GM06990 (cell line): ENCODE measurements at regions not wholly inside any gene's neighbourhood (a gene's known extent, or its start where the extent isn't known, plus 50 kb on each side); places are given as distances from the start of the nearest gene placed in this dataset.

ENCODE experiments used
- DNase-seq: peaks from one replicate; pipeline ENCODE4 v3.0.0-alpha.2; 2011; ENCODE audit not compliant: insufficient read length; ENCODE audit errors: extremely low read depth
- H3K27me3 ChIP-seq: replicated peaks from 2 replicates; pipeline ENCODE4 v1.6.0; 2011; ENCODE audit warnings: low read length; ENCODE audit not compliant: control insufficient read depth, insufficient read depth
- H3K36me3 ChIP-seq: 2 replicates; pipeline ENCODE4 v1.5.1; 2011; ENCODE audit warnings: low read length; ENCODE audit not compliant: control insufficient read depth, insufficient read depth
- H3K4me3 ChIP-seq: replicated peaks from 2 replicates; pipeline ENCODE4 v1.5.1; 2011; ENCODE audit warnings: low read depth, mild to moderate bottlenecking, control low read depth, low read length
- CTCF ChIP-seq: IDR thresholded peaks from 2 replicates; pipeline ENCODE4 v1.5.1; 2011; ENCODE audit warnings: low read length, control low read depth, mild to moderate bottlenecking, inconsistent platforms; ENCODE audit not compliant: insufficient read depth, poor library complexity, severe bottlenecking

GRCh38 chr5:19388391-19388790 is 599.6 kb downstream of the CDH18 start:
- Histone ChIP-seq H3K4me3 (no peak overlapping the region), H3K36me3 (no peaks in the 10 kb centered on the region), H3K27me3 (no peaks in the 10 kb centered on the region)
- TF ChIP-seq CTCF, result no peak
- DNase-seq, result no peak

GRCh38 chr5:19401032-19401431 is 587.0 kb downstream of the CDH18 start:
- Histone ChIP-seq H3K4me3 (no peak overlapping the region), H3K36me3 (no peaks in the 10 kb centered on the region), H3K27me3 (no peaks in the 10 kb centered on the region)
- DNase-seq, result no peak
- no peak for TF ChIP-seq CTCF

- Histone ChIP-seq H3K27me3 (no peaks in the 10 kb centered on the region), H3K4me3 (no peak overlapping the region), H3K36me3 (no peaks in the 10 kb centered on the region)
- no peak for TF ChIP-seq CTCF
- no peak for DNase-seq
Measured at GRCh38 chr5:19406576-19407365, 581.2 kb downstream of the CDH18 start.

GRCh38 chr5:19408149-19408548 is 579.9 kb downstream of the CDH18 start:
- no peak for TF ChIP-seq CTCF
- H3K27me3 ChIP-seq, result no peaks in the 10 kb centered on the region
- H3K4me3 ChIP-seq, result no peak overlapping the region
- DNase-seq, result no peak
- H3K36me3 ChIP-seq, result no peaks in the 10 kb centered on the region

GRCh38 chr5:19411936-19412335 is 576.1 kb downstream of the CDH18 start:
- H3K27me3 ChIP-seq, result no peaks in the 10 kb centered on the region
- no peak for TF ChIP-seq CTCF
- no peak for DNase-seq

More at GRCh38 chr5:19411936-19412335, 576.1 kb downstream of the CDH18 start:
- no peak overlapping the region for H3K4me3 ChIP-seq
- H3K36me3 ChIP-seq, result no peaks in the 10 kb centered on the region
